ENCODE measurements at regions not wholly inside any gene's neighbourhood (a gene's known extent, or its start where the extent isn't known, plus 50 kb on each side); places are given as distances from the start of the nearest gene placed in this dataset.
"Not testable (repeated sequence)": the region's sequence is repeated elsewhere in the genome, so short reads cannot be mapped to it uniquely, and the experiment has no call there.

DNA sequence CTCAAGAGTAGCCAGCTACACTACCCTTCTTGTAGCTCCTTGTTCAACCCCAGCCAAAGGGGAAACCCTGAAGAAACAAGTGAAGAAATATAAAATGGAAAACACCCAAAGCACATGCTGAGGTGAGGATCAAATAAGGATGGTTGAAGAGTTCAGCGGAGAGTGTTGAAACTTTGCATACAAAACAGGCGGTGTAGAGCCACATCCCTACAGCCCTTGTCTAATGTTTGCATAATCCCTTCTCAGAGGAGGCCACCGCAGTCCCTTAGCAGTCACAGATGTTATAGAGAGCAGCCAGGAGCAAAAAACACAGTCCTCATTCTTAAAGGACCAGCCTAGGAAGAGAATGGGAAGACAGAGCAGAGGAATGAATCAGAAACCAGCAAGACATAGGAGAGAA lies 350.7 kb upstream of the SASH1 start:
- no peak for DNase-seq

DNA sequence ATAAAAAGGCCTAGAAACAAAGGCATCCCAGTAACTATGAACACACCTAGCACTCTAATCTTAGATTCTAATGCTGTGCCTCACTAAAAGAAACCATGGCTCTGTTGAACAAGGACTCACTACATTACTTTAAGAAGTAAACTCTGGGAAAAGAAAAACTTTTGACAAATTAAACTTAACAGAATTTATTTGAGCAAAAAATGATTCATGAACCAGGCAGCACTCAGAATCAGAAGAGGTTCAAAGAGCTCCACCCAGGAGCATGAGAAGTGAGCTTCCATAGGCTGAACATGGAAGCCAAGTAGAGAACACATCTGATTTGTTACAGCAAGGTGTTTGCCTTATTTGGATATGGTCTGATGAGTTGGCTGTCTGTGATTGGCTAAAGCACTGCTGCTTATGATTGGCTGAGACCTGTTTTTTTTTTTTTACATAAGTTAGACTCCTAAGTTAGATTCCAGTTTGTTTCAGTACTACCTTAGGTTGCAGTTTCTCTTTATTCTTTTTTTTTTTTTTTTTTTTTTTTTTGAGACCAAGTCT lies 343.6 kb upstream of the SASH1 start:
- no peak for DNase-seq

DNA sequence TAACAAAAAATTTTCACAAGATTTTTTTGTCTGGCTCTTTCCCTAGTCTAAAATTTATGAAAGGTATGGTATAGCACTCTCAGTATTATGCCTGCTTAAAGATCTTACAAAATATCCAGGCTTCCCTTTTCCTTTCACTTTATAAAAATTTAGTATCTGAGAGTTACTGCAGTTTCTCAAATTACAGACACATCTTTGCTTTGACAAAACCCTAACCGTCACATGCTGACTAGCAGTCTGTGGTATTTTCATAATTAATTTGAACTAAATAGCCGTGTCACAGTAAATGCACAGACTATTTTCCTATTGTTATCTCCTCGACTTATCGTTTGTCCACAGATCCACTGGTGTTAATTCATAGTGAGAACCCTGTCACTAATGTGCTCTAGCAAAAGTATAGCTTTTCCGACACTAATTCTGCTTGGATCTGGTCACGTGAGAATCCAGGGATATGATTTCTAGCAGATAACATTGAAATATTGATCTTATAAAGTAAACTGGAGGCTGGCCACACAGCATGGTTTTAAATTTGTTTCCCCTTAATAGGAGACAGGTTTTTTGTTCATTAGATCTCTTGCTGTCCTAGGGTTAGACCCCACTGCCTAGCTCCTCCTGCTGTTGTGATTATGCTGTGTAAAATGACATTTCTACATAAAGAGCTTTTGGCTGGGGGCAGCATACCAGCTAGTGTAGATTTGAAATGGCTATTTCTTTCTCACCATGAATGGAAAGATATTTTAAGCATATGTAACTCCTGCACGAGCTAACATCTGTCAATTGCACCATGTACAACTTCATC lies 340.6 kb upstream of the SASH1 start:
- DNase-seq: no peak

DNA sequence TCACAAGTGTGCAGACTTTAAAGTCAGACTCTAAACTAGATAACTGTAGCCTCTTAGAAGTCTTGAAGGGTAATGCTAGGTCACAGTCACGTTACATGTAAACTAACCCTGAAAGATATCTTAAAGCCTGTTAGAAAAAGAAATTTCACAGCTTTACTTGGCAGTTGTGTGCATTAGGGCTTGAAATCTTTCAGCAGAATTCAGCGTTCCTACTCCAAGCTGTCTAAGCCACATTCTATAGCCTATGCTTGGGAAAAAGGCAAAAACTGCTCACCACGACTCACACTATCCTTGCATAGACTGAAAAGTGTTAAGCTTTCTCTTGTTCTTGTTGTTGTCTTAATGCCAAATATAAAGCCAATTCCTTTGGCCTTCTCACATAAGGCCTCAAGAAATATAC lies 338.0 kb upstream of the SASH1 start:
- no peak for DNase-seq

DNA sequence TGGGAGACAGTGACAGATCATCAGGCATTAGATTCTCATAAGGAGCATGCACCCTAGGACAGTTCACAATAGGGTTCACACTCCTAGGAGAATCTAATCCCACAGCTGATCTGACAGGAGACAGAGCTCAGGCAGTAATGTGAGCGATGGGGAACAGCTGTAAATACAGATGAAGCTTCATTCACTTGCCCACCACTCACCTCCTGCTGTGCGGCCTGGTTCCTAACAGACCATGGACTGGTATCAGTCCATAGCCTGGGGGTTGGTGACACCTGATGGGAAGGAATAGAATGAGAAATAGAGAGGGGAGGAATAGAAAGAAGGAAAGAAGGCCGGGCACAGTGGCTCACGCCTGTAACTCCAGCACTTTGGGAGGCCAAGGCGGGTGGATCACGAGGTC lies 336.8 kb upstream of the SASH1 start:
- no peak for DNase-seq

DNA sequence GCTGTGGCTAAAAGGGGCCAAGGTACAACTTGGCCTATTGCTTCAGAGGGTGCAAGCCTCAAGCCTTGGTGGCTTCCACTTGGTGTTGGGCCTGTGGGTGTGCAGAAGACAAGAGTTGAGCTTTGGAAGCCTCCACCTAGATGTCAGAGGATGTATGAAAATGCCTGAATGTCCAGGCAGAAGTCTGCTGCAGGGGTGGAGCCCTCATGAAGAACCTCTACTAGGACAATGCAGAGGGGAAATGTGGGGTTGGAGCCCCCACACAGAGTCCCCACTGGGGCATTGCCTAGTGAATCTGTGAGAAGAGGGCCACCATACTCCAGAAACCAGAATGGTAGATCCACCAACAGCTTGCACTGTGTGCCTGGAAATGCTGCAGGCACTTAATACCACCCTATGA lies 332.1 kb upstream of the SASH1 start:
- DNase-seq: not testable (repeated sequence)

DNA sequence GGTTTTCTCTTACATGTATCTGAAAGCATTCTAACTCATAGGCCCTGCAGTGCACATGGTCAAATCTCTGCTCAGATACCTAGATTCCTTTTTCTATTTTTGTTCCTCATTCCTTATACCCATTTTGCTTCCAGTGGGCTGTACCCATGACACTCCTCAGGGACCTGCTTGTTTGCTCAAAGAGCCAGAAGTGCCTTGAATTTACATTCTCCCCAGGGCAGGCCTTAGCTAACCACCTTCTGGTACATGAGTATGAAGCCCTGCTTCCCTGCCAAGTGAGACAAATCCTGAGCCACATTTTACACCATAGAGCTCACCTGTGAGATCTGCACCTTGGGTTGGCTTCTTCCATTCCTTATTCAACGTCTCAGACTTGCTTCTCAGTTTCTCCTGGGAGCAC lies 326.6 kb upstream of the SASH1 start:
- DNase-seq: no peak

DNA sequence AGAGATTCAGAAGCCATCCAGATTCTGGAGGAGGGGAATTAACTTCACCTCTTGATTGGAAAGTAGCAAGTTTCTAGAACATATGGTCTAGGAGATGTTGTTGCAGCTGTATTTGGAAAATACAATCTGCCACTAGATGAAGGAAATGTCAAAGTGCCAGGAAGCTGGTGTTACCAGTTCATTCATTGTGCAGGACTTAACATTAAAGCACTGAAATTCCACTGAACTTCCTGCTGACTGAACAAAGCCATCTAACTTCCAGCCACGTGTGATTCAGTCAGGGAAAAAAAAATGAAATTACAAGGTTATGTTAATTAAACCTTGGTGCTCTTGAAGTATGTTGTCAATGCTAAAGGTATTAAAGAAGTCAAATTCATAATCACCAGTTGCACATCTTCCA lies 321.5 kb upstream of the SASH1 start:
- no peak for DNase-seq

DNA sequence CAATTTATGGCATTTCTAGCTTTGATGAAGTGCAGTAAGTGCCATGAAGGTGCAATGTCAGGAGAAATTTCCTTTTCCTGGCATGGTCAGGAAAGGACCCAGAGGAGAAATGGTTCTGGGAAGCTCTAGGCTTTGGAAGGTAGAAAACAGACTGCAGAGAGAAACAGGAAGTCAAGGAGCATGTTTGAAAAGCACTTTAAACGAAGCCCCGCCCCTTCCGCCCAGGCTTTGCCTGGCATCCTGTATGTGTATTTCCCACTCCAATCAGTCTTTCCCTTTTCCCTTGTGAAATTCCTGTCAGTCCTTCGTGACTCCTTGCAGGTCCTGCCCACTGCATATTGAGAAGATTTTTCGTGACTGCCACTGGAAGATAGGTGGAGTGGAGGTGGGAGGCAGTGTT lies 320.9 kb upstream of the SASH1 start:
- DNase-seq: no peak

DNA sequence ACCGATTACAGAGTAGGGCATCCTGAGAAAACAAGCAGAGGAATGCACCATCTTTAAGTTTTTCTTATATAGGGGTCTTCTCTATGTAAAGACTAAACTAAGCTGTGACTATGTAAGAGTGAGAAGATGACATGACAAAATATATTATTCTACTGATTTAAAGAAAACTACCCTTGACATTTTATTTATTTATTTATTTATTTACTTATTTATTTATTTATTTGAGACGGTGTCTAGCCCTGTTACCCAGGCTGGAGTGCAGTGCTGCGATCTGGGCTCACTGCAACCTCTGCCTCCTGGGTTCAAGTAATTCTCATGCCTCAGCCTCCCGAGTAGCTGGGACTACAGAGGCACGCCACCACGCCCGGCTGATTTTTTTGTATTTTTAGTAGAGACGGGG lies 320.4 kb upstream of the SASH1 start:
- not testable (repeated sequence) for DNase-seq

DNA sequence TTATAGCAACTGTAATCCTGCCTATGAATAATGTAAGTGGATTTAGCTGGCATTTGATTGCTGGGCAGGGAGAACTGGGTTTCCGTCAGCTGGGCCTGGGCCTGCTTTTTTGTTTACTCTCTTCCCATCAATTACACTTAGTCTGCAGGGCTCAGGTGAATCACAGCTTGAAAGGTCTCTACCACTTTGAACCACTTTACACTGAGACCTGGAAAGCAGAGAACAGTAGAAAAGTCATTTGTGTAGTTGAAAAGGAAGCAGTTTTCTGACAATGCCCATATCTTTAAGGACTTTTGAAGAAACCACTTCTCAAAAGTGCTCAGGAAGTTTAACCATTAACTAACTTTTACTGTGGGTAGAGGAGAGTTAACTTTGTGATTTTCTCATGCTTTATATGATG lies 315.4 kb upstream of the SASH1 start:
- no peak for DNase-seq

DNA sequence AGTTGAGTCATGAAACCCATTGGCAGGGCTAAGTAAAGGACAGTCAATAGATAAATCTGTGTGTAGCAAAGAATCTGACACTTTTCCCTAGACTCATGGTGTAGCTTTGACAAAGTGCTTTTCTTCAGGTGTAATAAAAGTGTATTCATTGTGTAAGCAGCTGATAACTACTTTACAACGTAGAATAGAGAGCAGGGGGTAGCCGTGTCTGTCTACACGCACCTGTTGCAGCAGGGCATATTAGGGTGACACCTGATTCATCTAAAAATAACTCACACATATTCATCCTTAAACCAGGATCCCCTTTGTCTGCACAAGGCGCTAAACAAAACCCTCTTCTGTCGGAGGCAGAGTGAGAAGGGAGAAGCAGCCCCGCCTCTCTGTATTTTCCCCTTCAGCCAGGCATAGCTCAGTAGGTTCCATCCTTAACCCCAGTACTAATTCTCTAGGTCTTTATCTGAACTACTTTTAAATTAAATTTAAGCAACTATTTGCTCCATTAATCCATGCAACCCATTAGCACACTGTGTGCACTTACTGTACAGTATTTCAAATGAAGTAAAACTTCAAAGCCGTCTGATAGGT lies 306.7 kb upstream of the SASH1 start:
- no peak for DNase-seq

DNA sequence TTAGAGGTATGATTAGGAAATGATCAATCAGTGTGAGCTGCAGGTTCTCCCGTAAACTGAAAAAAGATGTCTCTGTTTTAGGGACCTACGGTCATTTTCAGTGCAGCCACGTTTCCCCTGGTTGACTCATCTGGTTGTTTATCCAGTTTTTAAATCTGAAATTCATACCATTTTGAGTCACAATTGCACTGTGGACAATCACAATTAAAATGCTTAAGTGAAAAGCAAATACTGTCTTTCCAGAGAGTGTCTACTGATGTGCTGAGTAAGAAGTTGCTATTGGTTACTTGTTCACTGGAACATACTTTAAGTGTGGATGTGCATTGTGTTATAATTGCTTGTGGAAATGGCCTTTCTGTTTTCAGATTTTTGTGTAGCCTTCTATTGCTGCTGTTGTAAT lies 305.1 kb upstream of the SASH1 start:
- no peak for DNase-seq

DNA sequence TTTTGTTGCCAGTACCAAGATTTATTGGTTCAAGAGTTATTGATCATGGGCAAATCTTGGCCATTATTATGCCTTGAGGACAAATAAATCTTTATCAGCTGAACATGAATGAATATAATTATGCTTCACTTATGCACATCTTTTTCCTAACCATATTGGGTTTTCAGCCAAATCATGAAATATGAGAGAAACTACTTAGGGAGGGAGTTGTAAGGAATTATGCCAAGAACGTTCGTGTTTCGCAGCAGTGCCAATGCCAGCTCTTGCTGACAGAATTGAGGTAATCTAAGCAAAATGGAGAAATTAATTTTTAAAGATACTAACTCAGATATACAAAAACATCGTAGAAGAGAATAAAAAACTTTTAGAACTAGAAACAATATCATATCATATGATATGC lies 301.1 kb upstream of the SASH1 start:
- DNase-seq: no peak

DNA sequence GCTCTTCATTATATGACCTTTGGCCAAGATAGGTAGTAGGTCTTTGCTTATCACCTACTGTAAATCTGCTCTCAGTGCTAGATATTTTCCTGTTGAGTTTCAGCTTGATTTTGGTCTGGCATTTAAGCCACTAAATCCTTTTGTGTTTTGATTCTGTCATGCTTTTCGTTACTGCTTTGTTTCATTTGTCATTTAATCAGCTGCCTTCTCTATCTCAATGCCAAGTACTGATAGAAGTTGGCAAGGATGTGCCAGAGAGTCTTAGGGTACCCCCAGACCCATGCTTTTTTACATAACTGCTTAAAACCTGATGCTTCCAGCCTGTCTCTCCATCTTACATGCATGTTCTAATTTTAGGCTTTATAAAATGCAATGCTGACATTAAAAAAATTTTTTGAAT lies 300.1 kb upstream of the SASH1 start:
- no peak for DNase-seq

DNA sequence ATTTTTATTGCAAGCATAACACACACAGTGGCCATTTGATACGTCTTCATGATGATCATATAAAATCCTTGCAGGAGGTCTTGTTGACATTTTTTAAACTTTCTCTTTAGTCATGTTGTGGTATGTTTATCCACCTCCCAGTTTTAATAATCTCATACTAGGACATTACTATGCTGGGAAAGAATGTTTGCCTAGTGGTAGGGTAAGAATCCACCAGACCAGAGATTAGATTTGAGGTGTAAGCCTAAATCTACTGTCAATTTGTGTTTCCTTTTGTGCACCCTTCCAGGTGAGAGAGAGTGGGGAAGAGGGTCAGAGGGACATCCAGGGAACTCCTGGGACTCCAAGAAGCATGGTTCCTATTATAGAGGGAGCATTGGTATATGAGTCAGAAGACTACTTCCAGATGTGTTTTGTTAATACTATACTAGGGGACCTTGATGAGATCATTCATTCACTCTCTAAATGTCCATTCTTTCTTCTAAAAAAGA lies 298.3 kb upstream of the SASH1 start:
- no peak for DNase-seq

DNA sequence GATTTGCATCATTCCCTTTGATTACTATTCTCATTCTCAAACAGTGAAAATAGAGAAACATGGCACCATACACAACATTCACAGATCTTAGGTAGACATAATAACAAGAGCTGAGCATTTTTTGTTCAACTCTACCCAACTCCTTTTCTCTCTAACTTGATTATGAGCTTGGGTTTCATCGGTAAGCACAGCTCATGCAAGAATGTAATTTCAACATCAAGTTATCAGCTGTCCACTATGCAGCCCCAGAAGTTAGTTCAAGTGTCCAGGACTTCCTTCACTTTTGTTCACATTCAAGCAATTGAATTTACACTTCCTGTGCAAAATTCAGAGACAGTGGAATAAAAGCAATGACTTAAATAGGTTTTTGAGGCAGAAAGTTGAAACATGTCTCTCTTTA lies 297.7 kb upstream of the SASH1 start:
- DNase-seq: no peak

DNA sequence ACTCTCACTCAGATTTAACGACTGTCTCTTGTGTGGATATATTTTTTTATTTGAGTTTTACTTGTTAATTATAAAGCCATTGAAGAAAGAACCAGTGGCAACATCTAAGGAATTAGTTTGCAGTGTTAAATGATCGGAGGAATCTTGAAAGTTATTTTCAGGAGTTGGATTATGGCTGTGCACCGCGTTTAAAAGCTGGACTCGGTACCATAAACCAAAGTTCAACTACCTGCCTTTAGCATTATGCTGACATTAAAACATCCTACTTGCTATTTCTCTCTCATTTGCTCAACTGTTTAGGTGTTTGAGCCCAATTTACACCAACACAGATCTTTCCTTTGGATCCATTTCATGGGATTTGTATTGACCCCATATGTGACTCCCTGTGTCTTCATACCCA lies 289.4 kb upstream of the SASH1 start:
- no peak for DNase-seq

DNA sequence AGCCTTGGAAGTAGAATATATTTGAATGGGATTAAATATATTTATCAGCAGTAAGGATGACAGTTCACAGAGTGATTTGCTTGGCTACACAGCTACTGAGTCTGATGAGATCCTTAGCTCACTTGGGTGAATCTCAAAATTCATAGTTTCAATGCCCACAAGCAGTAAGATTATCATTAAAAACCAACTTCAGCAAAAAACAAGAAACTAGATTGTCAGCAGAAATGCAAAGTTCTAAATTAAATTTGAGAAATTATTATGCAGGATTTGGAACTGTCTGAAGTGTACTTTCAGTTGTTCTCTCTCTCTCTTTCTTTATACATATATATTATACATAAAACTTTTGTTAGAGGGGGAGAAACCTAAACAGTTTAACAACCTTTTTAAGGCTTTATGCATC lies 288.8 kb upstream of the SASH1 start:
- DNase-seq: no peak

DNA sequence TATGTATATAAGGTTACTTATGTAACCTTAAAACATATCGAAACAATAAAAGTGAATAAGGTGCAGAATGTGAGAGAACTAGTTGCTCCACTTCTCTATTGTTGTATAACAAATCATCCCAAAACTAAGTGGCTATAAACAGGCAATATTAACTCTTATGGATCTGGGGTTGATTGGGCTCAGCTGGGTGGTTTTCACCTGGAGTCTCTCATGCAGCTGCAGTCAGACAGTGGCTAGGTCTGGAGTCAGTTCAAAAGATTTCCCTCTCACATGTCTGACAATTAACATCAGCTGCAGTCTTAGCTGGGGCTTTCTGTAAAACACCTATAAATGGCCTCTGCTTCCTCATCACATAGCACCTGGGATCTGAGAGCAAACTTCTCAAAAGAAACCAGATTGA lies 288.4 kb upstream of the SASH1 start:
- no peak for DNase-seq

DNA sequence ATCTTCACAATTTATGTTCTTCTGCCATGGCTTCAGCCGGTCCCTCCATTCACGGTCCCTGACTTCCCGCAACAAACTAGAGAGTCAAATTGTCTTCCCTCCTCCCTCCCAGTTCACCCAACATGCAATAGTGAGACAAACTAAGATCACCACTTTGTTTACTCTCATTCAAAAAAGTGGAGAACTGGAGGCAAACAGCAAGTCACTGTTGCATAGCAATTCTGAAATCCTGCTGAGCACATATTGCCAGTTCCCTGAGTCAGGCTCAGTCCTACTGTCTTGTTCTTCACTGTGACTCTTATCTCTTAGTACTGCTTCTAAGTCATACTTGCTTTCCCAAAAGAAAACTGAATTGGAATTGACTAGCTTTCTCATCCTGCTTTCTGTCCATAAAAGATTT lies 287.2 kb upstream of the SASH1 start:
- no peak for DNase-seq

DNA sequence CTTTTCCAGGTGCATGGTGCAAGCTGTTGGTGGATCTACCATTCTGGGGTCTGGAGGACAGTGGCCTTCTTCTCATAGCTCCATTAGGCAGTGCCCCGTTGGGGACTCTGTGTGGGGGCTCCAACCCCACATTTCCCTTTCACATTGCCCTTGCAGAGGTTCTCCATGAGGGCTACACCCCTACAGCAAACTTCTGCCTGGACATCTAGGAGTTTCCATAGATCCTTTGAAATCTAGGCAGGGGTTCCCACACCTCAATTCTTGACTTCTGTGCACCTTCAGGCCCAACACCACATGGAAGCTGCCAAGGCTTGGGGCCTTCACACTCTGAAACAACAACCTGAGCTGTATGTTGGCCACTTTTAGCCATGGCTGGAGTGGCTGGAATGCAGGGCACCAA lies 282.8 kb upstream of the SASH1 start:
- DNase-seq: no peak

DNA sequence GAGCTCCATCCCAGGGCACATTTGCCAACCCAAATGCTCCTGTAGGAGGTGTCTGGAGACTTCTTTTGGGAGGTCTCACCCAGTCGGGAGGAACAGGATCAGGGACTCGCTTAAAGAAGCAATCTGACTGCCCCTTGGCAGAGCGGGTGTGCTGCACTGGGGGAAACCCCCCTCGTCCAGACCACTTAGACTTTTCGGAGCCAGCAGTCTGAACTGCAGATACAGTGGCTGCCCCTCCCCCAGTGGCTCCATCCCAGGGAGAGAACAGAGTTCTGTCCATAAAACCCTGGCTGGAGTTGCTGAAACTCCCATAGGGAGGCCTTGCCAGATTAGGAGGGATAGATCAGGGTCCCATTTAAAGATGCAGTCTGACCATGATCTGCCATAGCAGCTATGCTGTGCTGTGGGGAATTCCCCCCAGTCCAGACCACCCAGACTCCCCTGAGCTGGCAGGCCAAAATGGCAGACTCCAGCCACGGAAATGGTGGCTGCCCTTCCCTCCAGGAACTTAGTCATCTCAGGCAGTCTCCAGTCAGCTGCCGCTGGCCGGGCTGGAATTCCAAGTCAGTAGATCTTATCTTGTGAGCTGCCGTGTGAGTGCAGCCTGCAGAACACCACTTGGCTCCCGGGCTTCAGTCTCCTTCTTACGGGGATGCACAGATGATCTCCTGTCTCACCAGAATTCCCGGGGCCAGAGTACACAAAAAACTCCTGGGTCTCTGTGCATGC lies 278.1 kb upstream of the SASH1 start:
- DNase-seq: no peak

All from CD4-positive, alpha-beta T cell treated with Interleukin-21 for 1 hour (primary cell).